Sigmoid colon (tissue), 6 donors: ENCODE measurements at regions not wholly inside any gene's neighbourhood (a gene's known extent, or its start where the extent isn't known, plus 50 kb on each side); places are given as distances from the start of the nearest gene placed in this dataset.

Experiments
- DNase-seq: peaks from one replicate; pipeline ENCODE4 v3.0.0-alpha.2; 2019
- H3K27ac ChIP-seq, 4 donors: fragments of 200-600 bp; sonication (generic); one replicate each; pipeline ENCODE4 v1.5.1; 2016 to 2019; ENCODE audit warnings: mild to moderate bottlenecking in 1 of 4
- H3K27me3 ChIP-seq, 3 donors: fragments of 200-600 bp; sonication (generic); one replicate each; pipeline ENCODE4 v1.5.1; 2019; ENCODE audit warnings: mild to moderate bottlenecking in 1 of 3
- H3K36me3 ChIP-seq, 4 donors: fragments of 200-600 bp; sonication (generic); one replicate each; pipeline ENCODE4 v1.5.1; 2016 to 2019
- H3K4me1 ChIP-seq, 4 donors: fragments of 200-600 bp; sonication (generic); one replicate each; pipeline ENCODE4 v1.5.1; 2017 to 2019
- H3K4me3 ChIP-seq, 4 donors: fragments of 200-600 bp; sonication (generic); one replicate each; pipeline ENCODE4 v1.5.1; 2017 to 2019; ENCODE audit warnings: mild to moderate bottlenecking in 2 of 4, moderate library complexity in 1 of 4
- H3K9me3 ChIP-seq, 4 donors: fragments of 200-600 bp in 3 of 4; sonication (generic) in 3 of 4; one replicate each; pipeline versions ENCODE4 v1.5.1 to v1.6.1; 2013 to 2019
- EP300 ChIP-seq, 4 donors: sonication (generic); formaldehyde crosslinking; IDR thresholded peaks; one replicate each; pipeline ENCODE4 v1.6.1; 2017; ENCODE audit warnings: antibody characterized with exemption in 4 of 4
- POLR2A ChIP-seq, 2 donors: fragments of 450-650 bp; IDR thresholded peaks; one replicate each; pipeline ENCODE4 v1.6.1; 2016; ENCODE audit warnings: antibody characterized with exemption in 2 of 2, mild to moderate bottlenecking in 2 of 2, moderate library complexity in 2 of 2
- POLR2AphosphoS5 ChIP-seq, 4 donors: sonication (generic); formaldehyde crosslinking; IDR thresholded peaks; one replicate each; pipeline ENCODE4 v1.6.1; 2017; ENCODE audit warnings: antibody characterized with exemption in 4 of 4
- WGBS, 2 donors: extraction: QIAGEN DNeasy Blood & Tissue Kit; methylation state at CpG; one replicate each; pipeline ENCODE4 v1.1.7; 2013; 5-methylcytosine and 5-hydroxymethylcytosine counted together
- intact Hi-C: fragments of 100-400 bp; cut with DNase I; formaldehyde crosslinking; loops from one replicate; pipeline ENCODE4 v1.15.1; 2023
- TF ChIP-seq, protein P1 (sequence below), 4 experiments: fragments of 450-650 bp in 3 of 4; fragments of 200-600 bp in 1 of 4; IDR thresholded peaks; one replicate each; pipeline ENCODE4 v1.5.1; 2016 to 2019; ENCODE audit warnings: antibody characterized with exemption in 4 of 4, mild to moderate bottlenecking in 3 of 4, moderate library complexity in 2 of 4
- donor health status: healthy with polysubstance abuse.
- donor health status: healthy.

GRCh38 chr3:127140501-127141460, 52.1 kb upstream of the PRR23E start:
- no peak overlapping the region for H3K27ac ChIP-seq

GRCh38 chr3:127141921-127142730, 50.8 kb upstream of the PRR23E start:
- Histone ChIP-seq H3K9me3 (no peaks in the 10 kb centered on the region), H3K4me3 (no peak overlapping the region), H3K36me3 (no peaks in the 10 kb centered on the region), H3K27ac (no peak overlapping the region), H3K4me1 (no peaks in the 10 kb centered on the region), H3K27me3 (no peaks in the 10 kb centered on the region)
- DNase-seq: peak; percentile 39
- TF ChIP-seq POLR2A (IDR thresholded peaks at IDR 0.05) (no peak), EP300 (IDR thresholded peaks at IDR 0.05) (no peak), POLR2AphosphoS5 (IDR thresholded peaks at IDR 0.05) (no peak)
- TF ChIP-seq, protein P1, sequence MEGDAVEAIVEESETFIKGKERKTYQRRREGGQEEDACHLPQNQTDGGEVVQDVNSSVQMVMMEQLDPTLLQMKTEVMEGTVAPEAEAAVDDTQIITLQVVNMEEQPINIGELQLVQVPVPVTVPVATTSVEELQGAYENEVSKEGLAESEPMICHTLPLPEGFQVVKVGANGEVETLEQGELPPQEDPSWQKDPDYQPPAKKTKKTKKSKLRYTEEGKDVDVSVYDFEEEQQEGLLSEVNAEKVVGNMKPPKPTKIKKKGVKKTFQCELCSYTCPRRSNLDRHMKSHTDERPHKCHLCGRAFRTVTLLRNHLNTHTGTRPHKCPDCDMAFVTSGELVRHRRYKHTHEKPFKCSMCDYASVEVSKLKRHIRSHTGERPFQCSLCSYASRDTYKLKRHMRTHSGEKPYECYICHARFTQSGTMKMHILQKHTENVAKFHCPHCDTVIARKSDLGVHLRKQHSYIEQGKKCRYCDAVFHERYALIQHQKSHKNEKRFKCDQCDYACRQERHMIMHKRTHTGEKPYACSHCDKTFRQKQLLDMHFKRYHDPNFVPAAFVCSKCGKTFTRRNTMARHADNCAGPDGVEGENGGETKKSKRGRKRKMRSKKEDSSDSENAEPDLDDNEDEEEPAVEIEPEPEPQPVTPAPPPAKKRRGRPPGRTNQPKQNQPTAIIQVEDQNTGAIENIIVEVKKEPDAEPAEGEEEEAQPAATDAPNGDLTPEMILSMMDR (IDR thresholded peaks at IDR 0.05): no peak
- 11 to 54% methylated on average over 19 of the region's 19 CpGs for WGBS, 2 donors
- intact Hi-C loops: no loop called here

More at GRCh38 chr3:127140501-127141460, 52.1 kb upstream of the PRR23E start:
- DNase-seq: peak; percentile 61
- Histone ChIP-seq H3K4me3 (no peak overlapping the region), H3K36me3 (no peaks in the 10 kb centered on the region), H3K4me1 (peaks cover 0 to 3% (median 2%) of the 10 kb centered on the region in 4 donors), H3K9me3 (no peaks in the 10 kb centered on the region), H3K27me3 (no peaks in the 10 kb centered on the region)
- intact Hi-C loops: no loop called here
- WGBS, 2 donors: 92 to 94% methylated on average over 18 of the region's 18 CpGs
- TF ChIP-seq, protein P1 (IDR thresholded peaks at IDR 0.05): no peak
- TF ChIP-seq POLR2AphosphoS5 (IDR thresholded peaks at IDR 0.05) (no peak), EP300 (IDR thresholded peaks at IDR 0.05) (no peak)
